HEK293T (cell line): ENCODE measurements at regions not wholly inside any gene's neighbourhood (a gene's known extent, or its start where the extent isn't known, plus 50 kb on each side); places are given as distances from the start of the nearest gene placed in this dataset.

Experiments
- CTCF ChIA-PET: fragments of 350-600 bp; formaldehyde crosslinking; extraction: SDS; loops from one replicate; lab custom pipeline; 2021; ENCODE audit warnings: antibody characterized with exemption, inconsistent platforms; lab: Yijun Ruan, JAX
- POLR2A ChIA-PET: fragments of 350-600 bp; formaldehyde crosslinking; extraction: SDS; loops from one replicate; lab custom pipeline; 2020; ENCODE audit warnings: antibody characterized with exemption, inconsistent platforms; lab: Yijun Ruan, JAX
- DNase-seq: peaks from one replicate; pipeline ENCODE4 v3.0.0; 2012; ENCODE audit warnings: mixed read lengths; ENCODE audit errors: extremely low spot score
- ARNT ChIP-seq: fragments of 450-650 bp; IDR thresholded peaks from 2 replicates; pipeline ENCODE4 v1.6.1; 2017; ENCODE audit warnings: mild to moderate bottlenecking
- BHLHE40 ChIP-seq: fragments of 450-650 bp; IDR thresholded peaks from 2 replicates; pipeline ENCODE4 v1.6.1; 2016; ENCODE audit warnings: mild to moderate bottlenecking, moderate library complexity, borderline replicate concordance
- CTBP1 ChIP-seq: fragments of 450-650 bp; IDR thresholded peaks from 2 replicates; pipeline ENCODE4 v1.6.1; 2016; ENCODE audit warnings: borderline replicate concordance
- ELF4 ChIP-seq: fragments of 450-650 bp; IDR thresholded peaks from 2 replicates; pipeline ENCODE4 v1.6.1; 2017; ENCODE audit warnings: antibody characterized with exemption
- FOXA1 ChIP-seq: fragments of 450-650 bp; IDR thresholded peaks from 2 replicates; pipeline ENCODE4 v1.6.1; 2016; ENCODE audit warnings: mild to moderate bottlenecking
- FOXK2 ChIP-seq: fragments of 450-650 bp; IDR thresholded peaks from 2 replicates; pipeline ENCODE4 v1.6.1; 2016; ENCODE audit warnings: mild to moderate bottlenecking
- FOXM1 ChIP-seq: fragments of 450-650 bp; IDR thresholded peaks from 2 replicates; pipeline ENCODE4 v1.6.1; 2017; ENCODE audit warnings: mild to moderate bottlenecking, borderline replicate concordance
- HDGF ChIP-seq: fragments of 450-650 bp; IDR thresholded peaks from 2 replicates; pipeline ENCODE4 v1.6.1; 2017; ENCODE audit warnings: antibody characterized with exemption, borderline replicate concordance
- L3MBTL2 ChIP-seq: fragments of 450-650 bp; conservative IDR thresholded peaks from 2 replicates; pipeline ENCODE4 v1.6.1; 2016; ENCODE audit warnings: mild to moderate bottlenecking
- LEF1 ChIP-seq: fragments of 450-650 bp; IDR thresholded peaks from 2 replicates; pipeline ENCODE4 v1.6.1; 2017; ENCODE audit warnings: mild to moderate bottlenecking, borderline replicate concordance
- NFRKB ChIP-seq: fragments of 450-650 bp; IDR thresholded peaks from 2 replicates; pipeline ENCODE4 v1.6.1; 2016; ENCODE audit warnings: mild to moderate bottlenecking, moderate library complexity
- SP1 ChIP-seq: fragments of 450-650 bp; IDR thresholded peaks from 2 replicates; pipeline ENCODE4 v1.6.1; 2017
- SUZ12 ChIP-seq: fragments of 450-650 bp; IDR thresholded peaks from 2 replicates; pipeline ENCODE4 v1.6.1; 2016; ENCODE audit warnings: mild to moderate bottlenecking
- TARDBP ChIP-seq: fragments of 450-650 bp; IDR thresholded peaks from 2 replicates; pipeline ENCODE4 v1.6.1; 2016
- ZNF384 ChIP-seq: fragments of 450-650 bp; IDR thresholded peaks from 2 replicates; pipeline ENCODE4 v1.6.1; 2016
- TF ChIP-seq, protein P1 (sequence below): fragments of 450-650 bp; IDR thresholded peaks from 2 replicates; pipeline ENCODE4 v1.6.1; 2016

DNA sequence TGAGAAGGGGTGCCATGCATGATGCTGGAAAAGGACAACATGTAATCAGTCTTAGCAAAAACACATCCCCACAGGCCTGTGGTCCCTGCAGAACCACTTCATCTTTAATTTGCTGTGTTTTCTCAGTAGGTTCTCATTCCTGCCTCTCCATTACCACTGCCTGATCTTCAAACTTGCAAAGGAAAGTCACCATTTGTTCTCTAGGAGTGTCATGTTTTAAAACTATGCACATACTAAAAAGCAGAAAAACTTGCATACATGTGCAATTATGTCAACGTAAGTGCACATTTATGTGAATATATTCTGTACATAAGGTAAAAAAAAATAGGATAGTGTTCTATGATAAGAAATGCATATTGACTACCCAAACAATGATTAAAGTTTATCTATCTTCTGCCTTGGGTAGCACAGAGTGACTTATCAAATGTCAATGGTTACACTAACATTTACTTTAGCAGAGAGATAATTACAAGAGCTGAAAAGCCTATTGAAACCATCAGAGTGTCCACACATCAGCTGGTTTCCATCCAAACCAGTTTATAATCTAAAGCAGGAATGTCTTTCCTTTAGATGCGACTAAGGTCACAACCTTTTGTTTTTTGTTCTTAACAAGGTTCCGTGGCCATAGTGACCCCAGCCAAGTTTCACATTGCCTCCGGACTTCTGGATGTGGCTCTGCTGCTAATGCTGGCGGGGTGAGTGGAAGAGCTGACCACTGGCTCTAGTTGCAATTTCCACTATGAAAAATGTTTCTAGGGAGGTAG lies 58.7 kb upstream of the RMDN2 start:
- no peak for TF ChIP-seq ELF4
- TF ChIP-seq FOXA1, result no peak
- TF ChIP-seq FOXK2, result no peak
- no peak for TF ChIP-seq CTBP1
- TF ChIP-seq SUZ12, result no peak
- no peak for TF ChIP-seq ARNT
- TF ChIP-seq FOXM1, result no peak
- TF ChIP-seq NFRKB, result no peak
- no peak for TF ChIP-seq BHLHE40
- TF ChIP-seq, protein P1, sequence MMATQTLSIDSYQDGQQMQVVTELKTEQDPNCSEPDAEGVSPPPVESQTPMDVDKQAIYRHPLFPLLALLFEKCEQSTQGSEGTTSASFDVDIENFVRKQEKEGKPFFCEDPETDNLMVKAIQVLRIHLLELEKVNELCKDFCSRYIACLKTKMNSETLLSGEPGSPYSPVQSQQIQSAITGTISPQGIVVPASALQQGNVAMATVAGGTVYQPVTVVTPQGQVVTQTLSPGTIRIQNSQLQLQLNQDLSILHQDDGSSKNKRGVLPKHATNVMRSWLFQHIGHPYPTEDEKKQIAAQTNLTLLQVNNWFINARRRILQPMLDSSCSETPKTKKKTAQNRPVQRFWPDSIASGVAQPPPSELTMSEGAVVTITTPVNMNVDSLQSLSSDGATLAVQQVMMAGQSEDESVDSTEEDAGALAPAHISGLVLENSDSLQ, result no peak
- no peak for TF ChIP-seq HDGF
- TF ChIP-seq L3MBTL2, result no peak
- no peak for TF ChIP-seq ZNF384
- TF ChIP-seq SP1, result no peak
- no peak for TF ChIP-seq TARDBP
- no peak for TF ChIP-seq LEF1
- POLR2A ChIA-PET, result no interaction called here
- no peak for DNase-seq
- CTCF ChIA-PET, result no interaction called here

DNA sequence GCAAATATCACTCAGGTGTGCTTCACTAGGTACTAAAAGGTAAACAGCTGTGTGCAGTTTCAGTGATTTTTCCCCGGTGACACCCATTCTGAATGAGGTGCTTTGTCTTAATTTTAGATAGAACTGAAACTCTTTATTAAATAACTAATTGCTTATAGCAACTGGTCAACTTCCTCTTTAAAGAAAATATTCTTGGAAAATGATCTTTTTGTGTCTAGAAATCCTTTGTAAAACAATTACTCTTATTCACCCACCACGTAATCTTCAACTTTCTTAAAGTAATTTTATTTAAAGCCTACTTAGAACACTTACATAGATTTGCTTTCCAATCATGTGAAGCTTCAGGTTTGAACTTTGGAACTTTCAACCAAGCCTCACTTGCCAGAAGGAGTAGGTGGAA lies 57.9 kb upstream of the RMDN2 start:
- POLR2A ChIA-PET, result no interaction called here
- DNase-seq, result no peak
- TF ChIP-seq FOXK2 (no peak), NFRKB (no peak), ZNF384 (no peak), HDGF (no peak), LEF1 (no peak)
- CTCF ChIA-PET, result no interaction called here

DNA sequence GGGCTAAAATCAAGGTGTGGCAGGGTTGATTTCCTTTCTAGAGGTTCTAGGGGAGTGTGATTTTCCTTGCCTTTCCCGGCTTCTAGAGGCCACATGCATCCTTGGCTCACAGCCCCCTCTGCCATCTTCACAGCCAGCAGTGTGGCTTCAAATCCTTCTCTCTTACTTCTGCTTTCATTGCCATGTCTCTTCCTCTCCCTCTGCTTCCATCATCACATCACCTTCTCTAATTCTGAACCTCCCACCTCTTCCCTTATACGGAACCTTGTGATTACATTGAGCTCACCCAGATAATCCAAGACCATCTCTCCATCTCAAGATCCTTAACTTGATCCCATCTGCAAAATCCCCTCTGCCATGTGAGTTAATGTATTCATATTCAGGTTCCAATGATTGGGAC lies 56.2 kb upstream of the RMDN2 start:
- ChIA-PET POLR2A (no interaction called here), CTCF (interaction anchor here (0.9 kb wide), 1 partner anchor 8 kb away, joined by 3 read pairs; no protein-coding TSS in a partner anchor)
- TF ChIP-seq, protein P1, result no peak
- TF ChIP-seq LEF1, result no peak
- no peak for DNase-seq

DNA sequence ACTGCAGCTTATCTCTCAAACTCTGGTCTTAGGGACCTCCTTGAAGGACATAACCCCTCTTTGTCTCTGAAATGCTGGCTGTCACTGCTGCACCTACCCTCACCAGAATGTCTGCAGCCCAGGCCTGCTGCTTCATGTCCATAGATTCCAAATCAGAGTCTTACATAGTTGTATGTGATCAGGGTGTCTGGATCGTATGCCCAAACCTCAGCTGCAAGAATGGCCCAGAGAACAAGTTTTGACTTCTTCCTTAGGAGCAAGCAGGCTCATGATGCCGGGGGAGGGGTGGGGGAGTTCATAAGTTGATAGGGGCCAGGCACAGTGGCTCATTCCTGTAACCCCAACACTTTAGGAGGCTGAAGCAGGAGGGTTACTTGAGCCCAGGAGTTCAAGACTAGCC lies 55.8 kb upstream of the RMDN2 start:
- ChIA-PET CTCF (interaction anchor here (0.9 kb wide), 1 partner anchor 8 kb away, joined by 3 read pairs; no protein-coding TSS in a partner anchor), POLR2A (no interaction called here)
- no peak for DNase-seq
- TF ChIP-seq L3MBTL2 (no peak), ELF4 (no peak), FOXM1 (no peak), FOXA1 (no peak), BHLHE40 (no peak), TARDBP (no peak), LEF1 (no peak), CTBP1 (no peak), FOXK2 (no peak), SUZ12 (no peak)

DNA sequence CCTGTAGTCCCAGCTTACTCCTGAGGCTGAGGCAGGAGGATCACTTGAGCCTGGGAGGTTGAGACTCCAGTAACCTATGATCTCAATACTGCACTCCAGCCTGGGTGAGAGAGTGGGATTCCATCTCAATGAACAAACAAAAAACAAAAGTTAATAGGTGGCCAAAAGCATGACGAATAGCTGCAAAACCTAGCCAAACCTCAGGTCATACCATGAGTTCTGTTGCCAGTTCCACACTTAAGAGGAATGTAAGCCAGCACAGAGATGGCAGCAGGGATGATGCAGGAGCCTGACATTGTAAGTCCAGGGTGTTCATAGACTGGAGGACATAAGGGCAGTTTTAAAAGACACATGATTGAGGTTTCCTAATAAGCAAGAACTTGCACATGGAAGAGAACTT lies 55.3 kb upstream of the RMDN2 start:
- POLR2A ChIA-PET, result no interaction called here
- CTCF ChIA-PET, result interaction anchor here (0.9 kb wide), 1 partner anchor 8 kb away, joined by 3 read pairs; no protein-coding TSS in a partner anchor
- DNase-seq, result no peak
- TF ChIP-seq L3MBTL2, result no peak
- TF ChIP-seq HDGF, result no peak
- TF ChIP-seq ELF4, result no peak
- TF ChIP-seq FOXM1, result no peak
- no peak for TF ChIP-seq SUZ12
- TF ChIP-seq NFRKB, result no peak
- TF ChIP-seq FOXK2, result no peak
- no peak for TF ChIP-seq FOXA1
- no peak for TF ChIP-seq SP1
- no peak for TF ChIP-seq LEF1
- TF ChIP-seq BHLHE40, result no peak
- TF ChIP-seq, protein P1, result no peak
- no peak for TF ChIP-seq CTBP1
- no peak for TF ChIP-seq ZNF384
- no peak for TF ChIP-seq ARNT
- no peak for TF ChIP-seq TARDBP

DNA sequence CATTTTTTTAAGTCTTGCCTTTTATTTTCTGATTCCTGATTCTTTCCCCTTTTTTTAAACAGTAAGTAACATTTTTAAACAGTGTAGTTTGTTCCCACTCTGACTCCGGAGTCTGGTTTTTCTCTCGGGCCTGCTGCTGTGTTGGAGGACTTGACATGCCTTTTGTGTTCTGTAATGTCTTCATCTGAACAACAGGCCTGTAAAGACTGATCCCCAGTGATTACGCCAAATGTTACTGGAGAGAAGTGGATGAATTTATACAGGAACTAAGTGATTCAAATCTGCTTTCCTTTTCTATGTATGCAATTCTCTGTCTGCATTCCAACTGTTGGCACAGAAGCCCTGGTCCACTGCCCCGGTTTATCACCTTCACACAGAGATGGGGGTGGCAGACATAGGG lies 54.3 kb upstream of the RMDN2 start:
- POLR2A ChIA-PET, result no interaction called here
- CTCF ChIA-PET, result interaction anchor here (1.5 kb wide), 1 partner anchor 10 kb away, joined by 3 read pairs; no protein-coding TSS in a partner anchor
- TF ChIP-seq ARNT (no peak), L3MBTL2 (no peak), CTBP1 (no peak), FOXM1 (no peak), BHLHE40 (no peak), LEF1 (no peak), SP1 (no peak), SUZ12 (no peak), FOXK2 (no peak), ZNF384 (no peak), ELF4 (no peak), HDGF (no peak), TARDBP (no peak), FOXA1 (no peak), NFRKB (no peak)
- TF ChIP-seq, protein P1, result no peak
- no peak for DNase-seq
